HepG2 (cell line): ENCODE measurements at regions not wholly inside any gene's neighbourhood (a gene's known extent, or its start where the extent isn't known, plus 50 kb on each side); places are given as distances from the start of the nearest gene placed in this dataset.

Experiments used
- ATAC-seq: fragments of 200-7000 bp; cut with Tn5 transposase; 3 replicates; pipeline ENCODE4 v1.9.1; 2020; ENCODE audit warnings: mild to moderate bottlenecking, moderate library complexity
- BruUV-seq: library from RNA; stranded (reverse); fragments of 400-500 nt; replicated peaks from 2 replicates; lab custom pipeline; 2021; lab: Mats Ljungman, UMichigan
- CTCF ChIA-PET: fragments of 300-600 bp; formaldehyde crosslinking; extraction: SDS; loops from one replicate; lab custom pipeline; 2021; ENCODE audit warnings: low total read pairs, inconsistent platforms, low intra/inter-chr PET ratio; lab: Yijun Ruan, JAX
- POLR2A ChIA-PET: fragments of 350-600 bp; sonication (Branson Sonifier 250); formaldehyde crosslinking; loops from one replicate; lab custom pipeline; 2020; ENCODE audit warnings: antibody characterized with exemption, inconsistent platforms; lab: Yijun Ruan, JAX
- DNase-seq: peaks from one replicate; pipeline ENCODE4 v3.0.0-alpha.2; 2015; ENCODE audit warnings: low spot score
- FAIRE-seq: peaks from 3 replicates; lab custom pipeline; 2011; peaks lifted over from hg19 to GRCh38; lab: Jason Lieb, UNC
- H2AFZ ChIP-seq: one replicate; pipeline ENCODE4 v1.6.1; 2011; ENCODE audit warnings: low read length, inconsistent platforms
- H3K27ac ChIP-seq: fragments of 300-600 bp; 3 replicates; pipeline ENCODE4 v1.8.0; 2011; ENCODE audit warnings: mixed run types, mild to moderate bottlenecking, mixed read lengths, low read length, inconsistent platforms; ENCODE audit not compliant: insufficient read depth; ENCODE audit errors: extremely low read length
- H3K27me3 ChIP-seq, 2 experiments: fragments of 200-600 bp in 1 of 2; 2 replicates in 1 of 2; 3 replicates in 1 of 2; pipeline versions ENCODE4 v1.6.0 to v1.8.0; 2011; ENCODE audit warnings: low read length in 2 of 2, mild to moderate bottlenecking in 2 of 2, moderate library complexity in 2 of 2, inconsistent platforms in 1 of 2; ENCODE audit not compliant: insufficient read depth in 2 of 2, control insufficient read depth in 1 of 2
- H3K36me3 ChIP-seq, 2 experiments: fragments of 200-600 bp in 1 of 2; replicated peaks in 1 of 2; 2 replicates in 1 of 2; 3 replicates in 1 of 2; pipeline versions ENCODE4 v1.5.1 to v1.8.0; 2011; ENCODE audit warnings: low read length in 2 of 2, inconsistent platforms in 1 of 2; ENCODE audit not compliant: insufficient read depth in 2 of 2, control insufficient read depth in 1 of 2
- H3K4me1 ChIP-seq: 2 replicates; pipeline ENCODE4 v1.5.1; 2012; ENCODE audit warnings: low read length, inconsistent platforms; ENCODE audit not compliant: insufficient read depth
- H3K4me2 ChIP-seq: 2 replicates; pipeline ENCODE4 v1.6.0; 2011; ENCODE audit warnings: low read depth, low read length, inconsistent platforms
- H3K4me3 ChIP-seq, 3 experiments: fragments of 200-600 bp in 1 of 3; sonication (generic), shearing (Covaris generic) in 1 of 3; replicated peaks in 1 of 3; 2 replicates each; pipeline ENCODE4 v1.5.1; 2011 to 2016; ENCODE audit warnings: low read length in 3 of 3, inconsistent platforms in 2 of 3, low read depth in 2 of 3, mild to moderate bottlenecking in 2 of 3, control low read depth in 1 of 3, mixed read lengths in 1 of 3; ENCODE audit not compliant: insufficient read depth in 1 of 3
- H3K79me2 ChIP-seq: one replicate; pipeline ENCODE4 v1.6.1; 2011; ENCODE audit warnings: low read length, inconsistent platforms; ENCODE audit not compliant: insufficient read depth
- H3K9ac ChIP-seq: 2 replicates; pipeline ENCODE4 v1.6.0; 2011; ENCODE audit warnings: mild to moderate bottlenecking, low read depth, low read length, inconsistent platforms; ENCODE audit not compliant: insufficient read depth
- H3K9me3 ChIP-seq: 2 replicates; pipeline ENCODE4 v1.5.1; 2012; ENCODE audit warnings: mild to moderate bottlenecking, low read length
- H4K20me1 ChIP-seq: 2 replicates; pipeline ENCODE4 v1.6.0; 2011; ENCODE audit warnings: inconsistent platforms, mild to moderate bottlenecking, low read length, moderate library complexity; ENCODE audit not compliant: insufficient read depth
- MED1 ChIP-seq: sonication (generic); formaldehyde crosslinking; IDR thresholded peaks from 2 replicates; pipeline ENCODE4 v1.4.0; 2020; ENCODE audit warnings: missing genetic modification reagents
- MXD4 ChIP-seq: IDR thresholded peaks from 2 replicates; pipeline ENCODE4 v1.6.1; 2016; ENCODE audit warnings: mild to moderate bottlenecking, missing biosample characterization, missing genetic modification reagents
- NFRKB ChIP-seq: fragments of 450-650 bp; IDR thresholded peaks from 2 replicates; pipeline ENCODE4 v1.6.1; 2017
- RCOR2 ChIP-seq: IDR thresholded peaks from 2 replicates; pipeline ENCODE4 v1.6.1; 2016; ENCODE audit warnings: missing biosample characterization, missing genetic modification reagents
- ZBTB38 ChIP-seq: sonication (generic); formaldehyde crosslinking; IDR thresholded peaks from 2 replicates; pipeline ENCODE4 v1.5.1; 2020; ENCODE audit warnings: mild to moderate bottlenecking, missing genetic modification reagents
- ZFP41 ChIP-seq: sonication (generic); formaldehyde crosslinking; IDR thresholded peaks from 2 replicates; pipeline ENCODE4 v1.4.0; 2020; ENCODE audit warnings: mild to moderate bottlenecking, missing genetic modification reagents, borderline replicate concordance
- WGBS: methylation state at CpG from one replicate; pipeline ENCODE4 v1.1.6; 2017; ENCODE audit warnings: low lambda C conversion rate; 5-methylcytosine and 5-hydroxymethylcytosine counted together
- in situ Hi-C: cut with HindIII; loops from 2 replicates; pipeline ENCODE4 v1.10.0; 2017; ENCODE audit warnings: low pct_unique_long_range_greater_than_20kb; ENCODE audit not compliant: extremely low pct_ligation_motif_present
- intact Hi-C: fragments of 100-400 bp; cut with micrococcal nuclease; formaldehyde crosslinking; loops from one replicate; pipeline ENCODE4 v1.10.0; 2022; ENCODE audit not compliant: unreplicated experiment
- TF ChIP-seq, protein P1 (sequence below): sonication (generic); formaldehyde crosslinking; IDR thresholded peaks from 2 replicates; pipeline ENCODE4 v1.4.0; 2020; ENCODE audit warnings: missing genetic modification reagents
- TF ChIP-seq, protein P2 (sequence below): sonication (generic); formaldehyde crosslinking; IDR thresholded peaks from 2 replicates; pipeline ENCODE4 v1.5.1; 2020; ENCODE audit warnings: missing genetic modification reagents, mild to moderate bottlenecking, borderline replicate concordance
- TF ChIP-seq, protein P3 (sequence below): sonication (generic); formaldehyde crosslinking; IDR thresholded peaks from 2 replicates; pipeline ENCODE4 v1.4.0; 2020; ENCODE audit warnings: missing genetic modification reagents, borderline replicate concordance

DNA sequence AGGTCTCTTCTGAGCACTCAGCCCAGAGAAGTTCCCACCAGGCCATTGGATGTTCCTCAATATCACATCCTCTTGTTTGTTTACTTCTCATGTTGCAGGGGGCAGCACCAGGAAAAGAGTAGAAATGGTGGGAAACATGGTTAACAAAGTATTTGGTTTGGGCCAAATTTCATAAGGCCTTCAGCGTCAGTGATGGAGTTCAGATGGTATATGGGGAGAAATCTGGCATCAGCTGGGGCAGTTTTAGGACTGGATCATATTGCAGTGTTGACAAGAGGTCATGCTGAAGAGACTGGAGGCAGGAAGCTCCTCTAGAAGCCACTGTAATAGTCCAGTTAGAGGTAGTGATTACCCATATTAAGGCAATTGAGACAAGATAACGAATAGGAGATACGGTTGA is 200.0 kb downstream of the WDR11 start:
- Histone ChIP-seq H4K20me1 (no peaks in the 10 kb centered on the region), H3K27ac (no peak overlapping the region), H3K4me2 (no peak overlapping the region), H3K27me3 (no peaks in the 10 kb centered on the region), H3K4me1 (no peaks in the 10 kb centered on the region), H3K9ac (no peak overlapping the region), H3K79me2 (no peaks in the 10 kb centered on the region), H3K36me3 (no peaks in the 10 kb centered on the region), H2AFZ (no peak overlapping the region), H3K4me3 (no peak overlapping the region), H3K9me3 (no peaks in the 10 kb centered on the region)
- DNase-seq = no peak
- CTCF ChIA-PET = no interaction called here
- FAIRE-seq = no peak
- BruUV-seq = no TSS peak
- POLR2A ChIA-PET = no interaction called here
- intact Hi-C loops = no loop called here
- TF ChIP-seq, protein P1, sequence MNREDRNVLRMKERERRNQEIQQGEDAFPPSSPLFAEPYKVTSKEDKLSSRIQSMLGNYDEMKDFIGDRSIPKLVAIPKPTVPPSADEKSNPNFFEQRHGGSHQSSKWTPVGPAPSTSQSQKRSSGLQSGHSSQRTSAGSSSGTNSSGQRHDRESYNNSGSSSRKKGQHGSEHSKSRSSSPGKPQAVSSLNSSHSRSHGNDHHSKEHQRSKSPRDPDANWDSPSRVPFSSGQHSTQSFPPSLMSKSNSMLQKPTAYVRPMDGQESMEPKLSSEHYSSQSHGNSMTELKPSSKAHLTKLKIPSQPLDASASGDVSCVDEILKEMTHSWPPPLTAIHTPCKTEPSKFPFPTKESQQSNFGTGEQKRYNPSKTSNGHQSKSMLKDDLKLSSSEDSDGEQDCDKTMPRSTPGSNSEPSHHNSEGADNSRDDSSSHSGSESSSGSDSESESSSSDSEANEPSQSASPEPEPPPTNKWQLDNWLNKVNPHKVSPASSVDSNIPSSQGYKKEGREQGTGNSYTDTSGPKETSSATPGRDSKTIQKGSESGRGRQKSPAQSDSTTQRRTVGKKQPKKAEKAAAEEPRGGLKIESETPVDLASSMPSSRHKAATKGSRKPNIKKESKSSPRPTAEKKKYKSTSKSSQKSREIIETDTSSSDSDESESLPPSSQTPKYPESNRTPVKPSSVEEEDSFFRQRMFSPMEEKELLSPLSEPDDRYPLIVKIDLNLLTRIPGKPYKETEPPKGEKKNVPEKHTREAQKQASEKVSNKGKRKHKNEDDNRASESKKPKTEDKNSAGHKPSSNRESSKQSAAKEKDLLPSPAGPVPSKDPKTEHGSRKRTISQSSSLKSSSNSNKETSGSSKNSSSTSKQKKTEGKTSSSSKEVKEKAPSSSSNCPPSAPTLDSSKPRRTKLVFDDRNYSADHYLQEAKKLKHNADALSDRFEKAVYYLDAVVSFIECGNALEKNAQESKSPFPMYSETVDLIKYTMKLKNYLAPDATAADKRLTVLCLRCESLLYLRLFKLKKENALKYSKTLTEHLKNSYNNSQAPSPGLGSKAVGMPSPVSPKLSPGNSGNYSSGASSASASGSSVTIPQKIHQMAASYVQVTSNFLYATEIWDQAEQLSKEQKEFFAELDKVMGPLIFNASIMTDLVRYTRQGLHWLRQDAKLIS (CRISPR knock-in tag) = no peak
- TF ChIP-seq MXD4 = no peak
- WGBS = 91% methylated on average over 3 of the region's 3 CpGs
- ATAC-seq = no peak
- in situ Hi-C loops = no loop called here

DNA sequence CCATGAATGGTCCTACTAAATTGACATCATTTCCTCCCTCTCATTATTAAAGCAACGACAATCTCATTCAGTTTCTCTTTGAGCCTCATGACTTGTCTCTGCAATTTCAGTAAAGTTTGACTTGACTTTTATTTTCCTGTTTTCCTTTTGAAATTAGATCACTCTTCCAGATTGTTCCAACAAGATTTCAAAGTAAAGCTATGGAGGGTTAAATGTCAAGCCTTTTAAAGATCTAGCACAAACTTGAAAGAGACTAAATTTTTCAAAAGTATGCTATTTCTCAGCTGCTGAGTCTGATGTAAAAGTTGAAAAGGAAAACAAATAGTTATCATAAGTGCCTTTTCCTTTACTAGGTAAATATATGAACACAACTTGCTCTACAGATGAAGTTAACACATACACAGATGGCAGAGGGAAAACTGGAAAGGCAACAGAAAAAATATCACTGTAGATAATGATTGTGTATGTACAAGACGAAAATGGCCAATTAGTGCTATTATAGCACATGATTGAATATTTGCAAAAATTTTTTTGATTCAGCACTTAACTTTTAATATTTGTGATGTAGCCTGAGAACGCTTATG is 200.6 kb downstream of the WDR11 start:
- H4K20me1 ChIP-seq = no peaks in the 10 kb centered on the region
- no peaks in the 10 kb centered on the region for H3K27me3 ChIP-seq
- 40% methylated on average over 3 of the region's 3 CpGs for WGBS
- in situ Hi-C loops = no loop called here
- no peak overlapping the region for H3K27ac ChIP-seq
- H3K79me2 ChIP-seq = no peaks in the 10 kb centered on the region
- FAIRE-seq (no peak), DNase-seq (no peak), ATAC-seq (no peak)
- H2AFZ ChIP-seq = no peak overlapping the region
- BruUV-seq = no TSS peak
- ChIA-PET POLR2A (no interaction called here), CTCF (no interaction called here)
- H3K4me2 ChIP-seq = no peak overlapping the region
- H3K9me3 ChIP-seq = no peaks in the 10 kb centered on the region
- H3K4me1 ChIP-seq = no peaks in the 10 kb centered on the region
- H3K9ac ChIP-seq = no peak overlapping the region
- H3K36me3 ChIP-seq = no peaks in the 10 kb centered on the region
- intact Hi-C loops = no loop called here
- H3K4me3 ChIP-seq = no peak overlapping the region
- TF ChIP-seq ZFP41 = no peak
- TF ChIP-seq ZBTB38 = no peak
- TF ChIP-seq, protein P2, sequence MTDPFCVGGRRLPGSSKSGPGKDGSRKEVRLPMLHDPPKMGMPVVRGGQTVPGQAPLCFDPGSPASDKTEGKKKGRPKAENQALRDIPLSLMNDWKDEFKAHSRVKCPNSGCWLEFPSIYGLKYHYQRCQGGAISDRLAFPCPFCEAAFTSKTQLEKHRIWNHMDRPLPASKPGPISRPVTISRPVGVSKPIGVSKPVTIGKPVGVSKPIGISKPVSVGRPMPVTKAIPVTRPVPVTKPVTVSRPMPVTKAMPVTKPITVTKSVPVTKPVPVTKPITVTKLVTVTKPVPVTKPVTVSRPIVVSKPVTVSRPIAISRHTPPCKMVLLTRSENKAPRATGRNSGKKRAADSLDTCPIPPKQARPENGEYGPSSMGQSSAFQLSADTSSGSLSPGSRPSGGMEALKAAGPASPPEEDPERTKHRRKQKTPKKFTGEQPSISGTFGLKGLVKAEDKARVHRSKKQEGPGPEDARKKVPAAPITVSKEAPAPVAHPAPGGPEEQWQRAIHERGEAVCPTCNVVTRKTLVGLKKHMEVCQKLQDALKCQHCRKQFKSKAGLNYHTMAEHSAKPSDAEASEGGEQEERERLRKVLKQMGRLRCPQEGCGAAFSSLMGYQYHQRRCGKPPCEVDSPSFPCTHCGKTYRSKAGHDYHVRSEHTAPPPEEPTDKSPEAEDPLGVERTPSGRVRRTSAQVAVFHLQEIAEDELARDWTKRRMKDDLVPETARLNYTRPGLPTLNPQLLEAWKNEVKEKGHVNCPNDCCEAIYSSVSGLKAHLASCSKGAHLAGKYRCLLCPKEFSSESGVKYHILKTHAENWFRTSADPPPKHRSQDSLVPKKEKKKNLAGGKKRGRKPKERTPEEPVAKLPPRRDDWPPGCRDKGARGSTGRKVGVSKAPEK = no peak
- no peak for TF ChIP-seq RCOR2 (CRISPR knock-in tag)
- TF ChIP-seq, protein P3, sequence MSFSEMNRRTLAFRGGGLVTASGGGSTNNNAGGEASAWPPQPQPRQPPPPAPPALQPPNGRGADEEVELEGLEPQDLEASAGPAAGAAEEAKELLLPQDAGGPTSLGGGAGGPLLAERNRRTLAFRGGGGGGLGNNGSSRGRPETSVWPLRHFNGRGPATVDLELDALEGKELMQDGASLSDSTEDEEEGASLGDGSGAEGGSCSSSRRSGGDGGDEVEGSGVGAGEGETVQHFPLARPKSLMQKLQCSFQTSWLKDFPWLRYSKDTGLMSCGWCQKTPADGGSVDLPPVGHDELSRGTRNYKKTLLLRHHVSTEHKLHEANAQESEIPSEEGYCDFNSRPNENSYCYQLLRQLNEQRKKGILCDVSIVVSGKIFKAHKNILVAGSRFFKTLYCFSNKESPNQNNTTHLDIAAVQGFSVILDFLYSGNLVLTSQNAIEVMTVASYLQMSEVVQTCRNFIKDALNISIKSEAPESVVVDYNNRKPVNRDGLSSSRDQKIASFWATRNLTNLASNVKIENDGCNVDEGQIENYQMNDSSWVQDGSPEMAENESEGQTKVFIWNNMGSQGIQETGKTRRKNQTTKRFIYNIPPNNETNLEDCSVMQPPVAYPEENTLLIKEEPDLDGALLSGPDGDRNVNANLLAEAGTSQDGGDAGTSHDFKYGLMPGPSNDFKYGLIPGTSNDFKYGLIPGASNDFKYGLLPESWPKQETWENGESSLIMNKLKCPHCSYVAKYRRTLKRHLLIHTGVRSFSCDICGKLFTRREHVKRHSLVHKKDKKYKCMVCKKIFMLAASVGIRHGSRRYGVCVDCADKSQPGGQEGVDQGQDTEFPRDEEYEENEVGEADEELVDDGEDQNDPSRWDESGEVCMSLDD (CRISPR knock-in tag) = no peak
- TF ChIP-seq MED1 (CRISPR knock-in tag) = no peak
- no peak for TF ChIP-seq NFRKB
